ENCODE measurements at regions not wholly inside any gene's neighbourhood (a gene's known extent, or its start where the extent isn't known, plus 50 kb on each side); places are given as distances from the start of the nearest gene placed in this dataset.

GRCh38 chr10:129335396-129335795 is 131.6 kb upstream of the MGMT start:
- H3K9me2 ChIP-seq = no peaks in the 10 kb centered on the region
- no peak overlapping the region for H2AFZ ChIP-seq (ENCODE audit: low read depth)
- H3K9ac ChIP-seq = no peak overlapping the region
- H3K27ac ChIP-seq (ENCODE audit: low read depth in 2 of 2, low read length in 1 of 2) = no peak overlapping the region
- no peaks in the 10 kb centered on the region for H3K79me2 ChIP-seq (ENCODE audit: insufficient read depth)
- no peaks in the 10 kb centered on the region for H3K36me3 ChIP-seq (replicated peaks in 1 of 2; ENCODE audit: control insufficient read depth in 1 of 2, insufficient read depth in 2 of 2, low read length in 1 of 2)
- no peak overlapping the region for H3K4me2 ChIP-seq
- no peaks in the 10 kb centered on the region for H3K9me3 ChIP-seq
- H3K4me1 ChIP-seq (ENCODE audit: control insufficient read depth in 1 of 2, insufficient read depth in 2 of 2, low read depth in 1 of 2, low read length in 1 of 2) = no peaks in the 10 kb centered on the region; a peak in 1 of 4 replicates
- no peak for DNase-seq
- ChIA-PET POLR2A (no interaction called here), CTCF (no interaction called here)
- WGBS (ENCODE audit: low lambda C conversion rate) = 19% methylated on average over 4 of the region's 4 CpGs
- H3K4me3 ChIP-seq (ENCODE audit: low read depth in 2 of 2, low read length in 1 of 2) = no peak overlapping the region
- TF ChIP-seq FOXM1 (IDR thresholded peaks at IDR 0.05; ENCODE audit: low read depth) (no peak), MAX (IDR thresholded peaks at IDR 0.05; ENCODE audit: low read depth) (no peak), MXI1 (IDR thresholded peaks at IDR 0.05; ENCODE audit: low read depth, low read length) (no peak), USF2 (IDR thresholded peaks at IDR 0.05; ENCODE audit: borderline replicate concordance, low read depth, low read length) (no peak), NFIC (IDR thresholded peaks at IDR 0.05; ENCODE audit: borderline replicate concordance) (no peak), YY1 (IDR thresholded peaks at IDR 0.05; ENCODE audit: low read depth) (no peak), SIN3A (IDR thresholded peaks at IDR 0.05; ENCODE audit: borderline replicate concordance, low read depth, low read length) (no peak), GATA2 (CRISPR knock-in tag; IDR thresholded peaks at IDR 0.05) (no peak), CHD2 (IDR thresholded peaks at IDR 0.05; ENCODE audit: low read length, partially characterized antibody) (no peak), RCOR1 (IDR thresholded peaks at IDR 0.05; ENCODE audit: low read length) (no peak), FOXJ3 (CRISPR knock-in tag; IDR thresholded peaks at IDR 0.05) (no peak), TEAD4 (IDR thresholded peaks at IDR 0.05; ENCODE audit: borderline replicate concordance, insufficient read depth) (no peak), TAF1 (IDR thresholded peaks at IDR 0.05; ENCODE audit: borderline replicate concordance, low read depth, low read length) (no peak), GABPA (IDR thresholded peaks at IDR 0.05; ENCODE audit: low read depth) (no peak), SMC3 (IDR thresholded peaks at IDR 0.05; ENCODE audit: low read depth, low read length) (no peak), ZBTB33 (IDR thresholded peaks at IDR 0.05; ENCODE audit: borderline replicate concordance, low read depth) (no peak), RAD21 (IDR thresholded peaks at IDR 0.05; ENCODE audit: low read length) (no peak), POLR2AphosphoS5 (IDR thresholded peaks at IDR 0.05; ENCODE audit: low read depth, low read length) (no peak)
- TF ChIP-seq, protein P1, sequence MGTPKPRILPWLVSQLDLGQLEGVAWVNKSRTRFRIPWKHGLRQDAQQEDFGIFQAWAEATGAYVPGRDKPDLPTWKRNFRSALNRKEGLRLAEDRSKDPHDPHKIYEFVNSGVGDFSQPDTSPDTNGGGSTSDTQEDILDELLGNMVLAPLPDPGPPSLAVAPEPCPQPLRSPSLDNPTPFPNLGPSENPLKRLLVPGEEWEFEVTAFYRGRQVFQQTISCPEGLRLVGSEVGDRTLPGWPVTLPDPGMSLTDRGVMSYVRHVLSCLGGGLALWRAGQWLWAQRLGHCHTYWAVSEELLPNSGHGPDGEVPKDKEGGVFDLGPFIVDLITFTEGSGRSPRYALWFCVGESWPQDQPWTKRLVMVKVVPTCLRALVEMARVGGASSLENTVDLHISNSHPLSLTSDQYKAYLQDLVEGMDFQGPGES (IDR thresholded peaks at IDR 0.05; ENCODE audit: low read depth, low read length) = no peak
- TF ChIP-seq, protein P2, sequence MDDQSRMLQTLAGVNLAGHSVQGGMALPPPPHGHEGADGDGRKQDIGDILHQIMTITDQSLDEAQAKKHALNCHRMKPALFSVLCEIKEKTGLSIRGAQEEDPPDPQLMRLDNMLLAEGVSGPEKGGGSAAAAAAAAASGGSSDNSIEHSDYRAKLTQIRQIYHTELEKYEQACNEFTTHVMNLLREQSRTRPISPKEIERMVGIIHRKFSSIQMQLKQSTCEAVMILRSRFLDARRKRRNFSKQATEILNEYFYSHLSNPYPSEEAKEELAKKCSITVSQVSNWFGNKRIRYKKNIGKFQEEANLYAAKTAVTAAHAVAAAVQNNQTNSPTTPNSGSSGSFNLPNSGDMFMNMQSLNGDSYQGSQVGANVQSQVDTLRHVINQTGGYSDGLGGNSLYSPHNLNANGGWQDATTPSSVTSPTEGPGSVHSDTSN (IDR thresholded peaks at IDR 0.05) = no peak
- no peaks in the 10 kb centered on the region for H3K27me3 ChIP-seq (ENCODE audit: insufficient read depth)
- no peaks in the 10 kb centered on the region for H4K20me1 ChIP-seq (ENCODE audit: insufficient read depth)
- H3F3A ChIP-seq (replicated peaks; ENCODE audit: insufficient read depth) = no peaks in the 10 kb centered on the region
